ENCODE measurements at regions not wholly inside any gene's neighbourhood (a gene's known extent, or its start where the extent isn't known, plus 50 kb on each side); places are given as distances from the start of the nearest gene placed in this dataset.
A peak's percentile ranks its signal among the peaks of the same experiment; 100 is the strongest.

DNA sequence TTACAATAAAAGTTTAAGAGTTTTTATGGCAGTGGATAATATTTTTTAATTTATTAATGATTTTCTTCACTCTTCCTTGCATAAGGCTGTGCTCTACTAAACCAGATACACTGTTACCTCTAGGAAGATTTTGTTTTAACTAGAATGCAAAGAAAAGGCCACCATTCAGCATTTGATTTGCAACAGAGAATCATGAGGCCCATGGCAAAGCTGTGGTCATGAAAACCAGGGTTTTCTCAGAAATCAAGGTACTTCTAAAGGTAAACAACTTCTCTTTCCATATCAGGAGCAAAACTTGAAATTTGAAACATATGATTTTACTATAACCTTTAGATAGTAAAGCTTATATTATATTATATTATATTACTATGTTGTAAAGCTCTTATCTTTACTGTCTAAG lies 94.4 kb downstream of the FAM76B start:
- Histone ChIP-seq H3K4me3 (no peak overlapping the region), H3K27ac (no peak overlapping the region)

DNA sequence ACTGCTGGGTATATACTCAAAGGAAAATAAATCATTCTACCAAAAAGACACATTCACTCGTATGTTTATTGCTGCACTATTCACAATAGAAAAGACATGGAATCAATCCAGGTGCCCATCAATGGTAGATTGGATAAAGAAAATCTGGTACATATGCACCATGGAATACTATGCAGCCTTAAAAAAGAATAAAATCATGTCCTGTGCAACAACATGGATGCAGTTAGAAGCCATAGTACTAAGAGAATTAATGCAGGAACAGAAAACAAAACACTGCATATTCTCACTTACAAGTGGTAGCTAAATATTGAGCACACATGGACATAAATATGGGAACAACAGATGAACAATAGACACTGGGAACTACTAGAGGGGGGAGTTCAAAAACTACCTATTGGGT lies 96.3 kb downstream of the FAM76B start:
- Histone ChIP-seq H3K27ac (no peak overlapping the region), H3K4me3 (no peak overlapping the region)

DNA sequence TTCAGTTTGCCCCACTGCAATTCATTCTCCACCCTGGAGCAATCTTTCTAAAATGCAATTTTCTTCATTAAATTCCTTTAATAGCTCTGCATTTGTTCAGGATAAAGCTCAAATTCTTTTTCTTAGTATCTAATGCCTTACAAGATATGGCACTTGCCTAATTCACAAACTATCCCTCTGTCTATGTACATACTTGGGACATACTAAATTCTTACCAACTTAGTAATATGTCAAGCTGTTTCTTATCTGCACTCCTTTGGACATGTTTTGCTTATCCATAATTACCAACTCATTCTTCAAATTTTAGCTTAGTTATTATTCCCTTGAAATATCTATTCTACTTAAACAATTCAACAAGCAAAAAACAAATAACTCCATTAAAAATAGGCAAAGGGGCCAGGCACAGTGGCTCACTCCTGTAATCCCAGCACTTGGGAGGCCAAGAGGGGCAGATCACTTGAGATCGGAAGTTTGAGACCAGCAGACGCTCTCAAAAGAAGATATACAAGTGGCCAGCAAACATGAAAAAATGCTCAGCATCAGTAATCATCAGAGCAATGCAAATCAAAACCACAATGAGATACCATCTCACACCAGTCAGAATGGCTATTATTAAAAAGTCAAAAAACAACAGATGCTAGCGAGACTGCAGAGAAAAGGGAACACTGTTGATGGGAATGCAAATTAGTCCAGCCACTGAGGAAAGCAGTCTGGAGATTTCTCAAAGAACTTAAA lies 96.9 kb downstream of the FAM76B start:
- H3K27ac ChIP-seq = no peak overlapping the region
- H3K4me3 ChIP-seq = no peak overlapping the region

DNA sequence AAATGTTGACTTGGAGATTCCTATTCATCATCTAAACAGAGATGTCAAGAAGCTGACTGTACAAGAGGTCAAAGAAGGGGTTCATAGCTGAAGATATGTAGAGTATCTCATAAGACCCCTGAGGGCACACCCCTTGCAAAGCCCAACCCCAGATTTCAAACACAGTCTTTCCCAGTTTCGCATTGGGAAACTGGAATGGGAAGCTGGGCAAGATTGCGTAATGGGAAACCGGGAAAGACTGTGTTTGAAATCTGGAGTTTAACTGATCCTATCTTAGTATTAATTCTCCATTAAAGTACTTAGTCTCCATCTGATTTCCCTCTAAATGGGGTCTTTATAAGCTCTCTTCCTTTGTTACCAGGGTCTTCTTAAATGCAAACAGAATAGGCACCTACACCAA lies 99.5 kb downstream of the FAM76B start:
- Histone ChIP-seq H3K27ac (peak overlapping the region in 3 of 21 experiments; percentile 12 to 68 (median 25)), H3K4me3 (no peak overlapping the region)

DNA sequence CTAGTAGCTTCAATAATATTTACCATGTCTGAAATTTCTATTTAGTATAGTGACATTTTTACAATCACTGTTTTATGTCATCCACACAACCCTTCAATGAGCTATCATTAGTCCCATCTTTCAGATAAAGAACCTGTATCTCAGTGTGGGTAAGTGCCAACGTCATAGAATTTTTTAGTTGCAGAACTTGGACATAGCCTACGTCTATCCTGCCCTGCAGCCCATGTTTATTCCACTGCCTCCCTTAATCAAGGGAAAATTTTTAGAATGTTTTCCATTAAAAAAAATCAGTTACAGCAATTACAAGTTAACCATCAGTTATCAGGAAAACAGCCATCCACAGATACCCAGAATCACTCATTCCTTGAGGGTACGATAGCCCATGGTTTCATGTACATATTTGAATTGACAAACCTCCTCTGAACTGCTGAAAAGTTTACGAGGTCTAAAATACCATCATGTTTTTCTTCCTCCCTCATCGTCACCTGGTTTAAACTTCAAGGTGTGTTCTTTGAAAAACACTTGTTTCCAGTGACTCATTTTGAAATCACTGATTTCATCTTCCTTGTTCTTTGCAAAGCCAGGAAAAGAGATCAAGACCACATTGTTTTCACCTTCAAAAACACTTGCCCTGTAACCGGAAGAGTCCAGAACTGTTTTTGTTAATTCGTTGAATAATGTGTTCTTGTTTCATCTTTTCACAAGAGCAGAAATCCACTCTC lies 100.9 kb downstream of the FAM76B start:
- Histone ChIP-seq H3K27ac (peak overlapping the region in 7 of 21 experiments; percentile 25 to 68 (median 47)), H3K4me3 (no peak overlapping the region)

DNA sequence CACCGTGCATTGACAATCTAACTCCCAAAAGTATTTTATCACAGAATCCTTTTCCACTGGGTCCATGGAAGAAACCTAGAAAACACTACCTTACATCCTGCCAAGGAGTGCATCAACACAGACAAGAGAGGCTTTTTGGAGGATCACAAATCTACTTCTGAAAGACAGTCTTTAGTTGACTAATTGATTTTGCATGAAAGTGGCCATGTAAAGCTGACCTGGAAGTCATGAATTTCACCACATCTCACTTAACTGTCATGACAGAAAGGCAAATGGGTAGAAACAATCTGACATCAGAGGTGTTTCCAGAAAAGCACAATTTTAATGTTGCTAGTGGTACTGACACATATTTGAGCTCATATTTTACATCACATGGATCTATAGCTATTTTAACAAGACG lies 101.6 kb downstream of the FAM76B start:
- H3K27ac ChIP-seq = peak overlapping the region in 5 of 21 experiments; percentile 5 to 68 (median 30)
- no peak overlapping the region for H3K4me3 ChIP-seq

DNA sequence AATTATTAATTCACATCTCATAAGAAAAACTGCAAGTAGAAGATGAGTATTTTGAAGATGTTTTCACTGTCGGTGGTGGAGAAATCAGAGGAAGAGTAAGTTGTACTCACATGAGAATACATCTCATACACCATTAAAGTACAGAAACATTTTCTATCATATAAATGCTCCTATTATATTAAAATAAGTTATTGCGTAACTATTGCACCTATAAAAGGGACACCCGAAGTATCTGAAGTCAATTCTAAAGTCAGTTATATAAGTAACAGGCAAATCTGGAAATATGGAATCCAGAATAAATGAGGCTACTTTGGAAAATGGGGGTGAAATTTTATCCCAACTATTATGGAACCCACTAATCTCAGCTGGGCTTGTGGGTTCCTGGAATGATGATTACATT lies 103.3 kb downstream of the FAM76B start:
- H3K27ac ChIP-seq = no peak overlapping the region
- no peak overlapping the region for H3K4me3 ChIP-seq

DNA sequence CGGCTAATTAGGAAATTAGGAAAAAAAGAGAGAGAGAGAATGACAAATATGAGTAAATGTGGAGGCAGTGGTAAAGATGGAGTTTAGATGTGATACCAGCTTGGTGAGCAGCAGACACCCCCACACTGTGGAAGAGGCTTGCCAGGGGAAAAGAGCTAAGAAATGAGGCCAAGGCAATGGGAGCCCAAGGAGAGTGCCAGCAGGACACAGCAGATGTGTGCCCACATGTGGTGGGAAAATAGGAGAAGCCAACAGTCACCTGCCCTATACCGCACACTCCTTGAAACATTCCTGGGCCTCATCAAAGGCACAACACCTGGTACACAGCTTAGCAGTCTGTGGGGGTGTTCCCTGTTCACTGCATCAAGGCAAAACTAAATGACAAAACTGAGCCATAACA lies 104.9 kb downstream of the FAM76B start:
- H3K4me3 ChIP-seq = no peak overlapping the region
- no peak overlapping the region for H3K27ac ChIP-seq

DNA sequence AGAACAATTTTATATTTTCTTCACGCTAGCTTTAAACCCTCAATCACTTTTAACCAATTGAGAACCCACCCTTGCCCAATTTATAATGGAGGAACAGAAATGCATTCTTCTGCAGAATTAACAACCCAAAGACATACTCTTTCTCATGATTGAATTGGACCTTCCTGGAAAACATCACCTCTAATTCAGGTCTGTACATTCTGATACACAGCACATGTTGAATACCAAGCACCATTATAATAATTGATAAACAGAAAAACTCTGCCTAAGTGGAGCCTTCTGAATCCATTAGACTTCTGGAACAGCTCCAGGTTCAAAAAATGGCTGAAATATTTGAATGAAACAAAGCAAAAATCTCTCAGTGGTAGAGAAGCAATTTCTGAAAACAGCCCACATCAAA lies 105.4 kb downstream of the FAM76B start:
- Histone ChIP-seq H3K27ac (no peak overlapping the region), H3K4me3 (no peak overlapping the region)

DNA sequence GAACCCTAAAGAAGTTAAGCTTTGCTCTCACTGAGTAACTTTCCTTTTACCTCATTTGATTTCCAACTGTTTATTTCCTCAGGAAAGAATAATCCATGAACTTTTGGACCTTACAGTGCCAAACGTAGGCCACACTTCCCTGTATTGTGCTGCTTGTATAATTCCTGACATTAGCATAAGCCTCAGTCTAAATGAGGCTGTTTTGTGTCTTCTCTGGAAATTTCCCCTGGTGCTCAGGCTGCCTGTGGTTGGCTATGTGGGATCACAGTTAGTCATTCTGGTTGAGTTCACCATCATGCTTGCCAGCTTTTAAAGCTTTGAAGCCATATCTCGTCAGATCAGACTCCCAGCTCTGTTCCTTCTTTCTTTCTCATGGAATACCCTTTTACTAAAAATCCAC lies 107.0 kb downstream of the FAM76B start:
- H3K27ac ChIP-seq = peak overlapping the region in 2 of 21 experiments; percentile 14 to 22
- H3K4me3 ChIP-seq = no peak overlapping the region

DNA sequence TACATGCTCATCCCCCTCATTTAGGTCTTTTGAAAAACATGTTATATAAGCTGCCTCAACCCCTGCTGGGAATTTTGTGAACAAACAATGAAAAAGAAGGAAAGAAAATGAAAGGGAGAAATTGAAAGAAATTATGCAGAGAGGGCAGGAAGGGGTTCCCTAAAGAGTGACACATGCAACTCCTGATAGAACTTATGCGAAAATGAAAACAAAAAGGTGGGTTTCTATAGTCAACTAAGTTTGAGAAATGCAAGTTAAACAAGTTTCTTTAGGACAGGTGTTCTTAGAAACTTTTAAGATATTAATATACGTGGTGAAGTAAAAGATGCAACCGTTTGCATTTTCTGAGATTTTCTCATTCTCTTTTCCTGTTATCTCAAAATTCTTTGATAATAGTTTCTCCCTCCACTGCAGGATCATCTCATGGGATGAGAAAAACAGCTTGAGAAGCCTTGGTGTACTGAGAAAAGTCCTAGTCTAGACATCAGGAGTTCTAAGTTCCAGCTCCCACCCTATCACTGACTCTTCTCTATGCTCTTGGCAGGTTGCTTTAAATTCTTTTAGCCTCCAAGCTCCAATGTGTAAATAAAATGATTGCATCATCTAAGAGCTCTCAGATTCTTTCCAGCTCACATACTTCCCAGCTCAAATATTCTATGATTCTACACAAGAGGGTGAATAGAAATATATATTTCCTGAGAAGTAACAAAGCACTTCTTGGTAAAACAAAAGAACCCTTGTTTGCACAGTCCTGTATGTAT lies 109.2 kb downstream of the FAM76B start:
- Histone ChIP-seq H3K27ac (peak overlapping the region in 2 of 21 experiments; percentile 33 to 44), H3K4me3 (no peak overlapping the region)

DNA sequence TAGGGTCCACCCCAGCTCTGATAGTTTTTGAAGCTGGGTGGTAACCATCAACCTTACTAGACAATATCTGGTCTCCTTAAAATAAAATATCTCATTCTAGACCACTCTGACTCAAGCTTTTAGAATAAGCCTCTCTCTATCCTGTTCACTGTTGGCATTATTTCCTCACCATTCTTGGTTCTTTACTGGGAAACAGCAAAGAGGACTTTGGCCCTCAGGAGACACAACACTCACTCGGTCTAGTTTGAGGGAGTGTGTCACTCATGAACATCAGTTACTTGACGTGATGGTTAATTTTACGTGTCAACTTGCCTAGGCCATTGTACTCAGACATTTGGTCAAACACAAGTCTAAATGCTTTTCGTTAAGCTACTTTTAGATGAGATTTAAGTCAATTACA lies 110.6 kb downstream of the FAM76B start:
- H3K27ac ChIP-seq = no peak overlapping the region
- no peak overlapping the region for H3K4me3 ChIP-seq

DNA sequence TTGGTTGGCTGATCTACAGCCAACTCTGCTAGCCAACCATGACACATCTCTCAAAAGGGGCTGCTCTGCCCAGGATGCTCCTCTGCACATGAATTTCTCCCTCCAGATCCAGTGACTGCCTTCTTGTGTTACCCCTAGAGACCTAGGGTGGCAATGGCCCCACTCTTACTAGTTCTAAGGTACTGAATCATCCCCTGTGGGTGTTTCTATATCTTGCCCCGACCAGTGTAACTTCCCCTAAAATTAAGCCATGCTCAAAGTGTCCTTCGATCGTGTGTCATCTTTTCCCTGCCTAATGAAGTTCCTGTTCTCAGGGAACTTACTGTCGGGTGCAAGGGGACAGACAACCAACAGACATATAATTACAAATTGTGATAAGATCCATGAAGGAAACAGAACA lies 113.3 kb downstream of the FAM76B start:
- Histone ChIP-seq H3K27ac (peak overlapping the region in 1 of 21 experiments; percentile 8), H3K4me3 (no peak overlapping the region)

DNA sequence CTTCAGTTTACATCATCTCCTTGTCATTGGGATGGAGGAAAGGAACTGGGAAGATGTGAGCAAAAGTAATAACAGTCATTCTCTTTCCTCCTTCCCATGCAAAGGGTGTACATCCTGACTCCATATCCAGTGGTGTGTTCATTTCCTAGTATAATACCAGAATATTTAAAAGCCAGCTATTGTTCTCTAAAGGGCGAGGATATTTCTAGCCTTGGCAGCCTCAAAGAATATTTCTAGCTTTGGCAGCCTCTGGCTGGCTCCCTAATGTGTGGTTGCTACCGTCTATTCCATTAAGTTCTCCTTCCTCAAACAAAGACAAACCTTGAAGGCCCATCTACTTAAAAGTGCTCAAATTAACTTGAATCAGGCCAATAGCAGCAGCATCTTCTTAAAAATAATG lies 114.0 kb downstream of the FAM76B start:
- H3K27ac ChIP-seq = no peak overlapping the region

DNA sequence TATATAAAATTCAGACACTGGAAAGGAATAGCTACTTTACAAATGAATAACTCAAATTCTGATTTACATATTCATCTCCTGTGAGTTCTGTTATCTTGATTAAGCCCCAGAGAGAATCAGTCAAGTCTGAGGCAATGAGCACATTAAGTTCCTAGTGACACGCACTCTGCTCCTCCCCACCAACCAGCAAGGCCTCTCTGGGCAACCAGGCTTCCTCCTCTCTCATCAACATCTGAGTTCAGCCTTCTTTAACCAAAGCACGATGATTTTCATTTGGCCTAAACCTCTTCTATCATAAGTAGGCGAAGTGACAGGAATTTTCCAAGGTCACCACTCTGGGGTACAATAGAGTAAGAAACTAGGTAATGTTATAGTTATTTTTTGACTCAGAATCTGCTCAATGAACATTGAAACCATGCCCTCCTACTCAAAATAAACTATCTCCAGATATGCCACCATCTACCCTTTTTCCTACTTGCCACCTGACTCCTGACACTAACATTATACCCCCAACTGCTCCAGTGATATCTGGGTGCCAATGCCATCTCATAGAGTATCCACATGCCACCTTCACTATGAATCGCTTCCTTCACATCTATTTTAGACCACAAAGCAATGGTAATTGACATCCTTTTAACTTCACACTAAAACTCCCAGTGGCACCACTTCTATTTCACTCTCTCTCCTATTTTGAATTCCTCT lies 114.8 kb downstream of the FAM76B start:
- peak overlapping the region in 1 of 21 experiments; percentile 21 for H3K27ac ChIP-seq
- no peak overlapping the region for H3K4me3 ChIP-seq

More for the DNA sequence above, 114.0 kb downstream of the FAM76B start:
- H3K4me3 ChIP-seq = no peak overlapping the region

DNA sequence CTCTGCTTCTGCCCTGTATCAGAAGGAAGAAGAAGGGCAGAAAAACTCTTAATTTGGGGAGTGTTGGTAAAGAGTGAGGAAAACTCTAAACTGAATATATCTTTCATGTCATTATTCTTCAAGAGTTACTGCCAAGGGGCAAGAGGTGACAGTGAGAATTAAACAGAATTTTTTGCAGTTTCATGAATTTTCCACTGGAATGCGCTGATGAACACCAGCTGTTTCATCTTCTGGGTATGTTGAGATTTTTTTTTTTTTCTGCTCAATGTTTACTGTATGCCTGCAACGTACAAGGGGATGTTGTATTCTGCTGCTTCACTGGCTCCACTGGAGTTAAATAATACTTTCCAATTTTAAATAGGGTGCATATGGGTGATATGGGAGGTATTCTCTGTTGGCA lies 117.8 kb downstream of the FAM76B start:
- peak overlapping the region in 1 of 21 experiments; percentile 22 for H3K27ac ChIP-seq
- H3K4me3 ChIP-seq = no peak overlapping the region

DNA sequence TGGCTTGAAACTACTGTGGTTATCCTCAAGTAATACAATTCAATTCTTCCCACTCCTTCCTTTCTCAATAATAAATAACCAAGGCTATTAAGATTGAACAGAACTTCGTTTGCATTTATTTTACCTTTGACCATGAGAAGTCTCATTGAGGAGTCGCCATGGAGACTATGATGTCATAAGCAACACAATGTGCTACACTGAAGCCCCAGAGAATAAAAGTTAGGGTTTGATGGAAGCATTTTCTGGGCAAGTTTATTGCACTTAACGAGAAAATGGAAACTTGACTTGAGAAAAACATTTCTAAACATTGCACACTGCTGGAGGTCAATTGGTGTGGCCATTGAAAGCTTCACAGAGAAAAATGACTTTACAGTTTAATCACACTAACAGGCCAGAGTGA lies 121.5 kb downstream of the FAM76B start:
- Histone ChIP-seq H3K4me3 (no peak overlapping the region), H3K27ac (no peak overlapping the region)

DNA sequence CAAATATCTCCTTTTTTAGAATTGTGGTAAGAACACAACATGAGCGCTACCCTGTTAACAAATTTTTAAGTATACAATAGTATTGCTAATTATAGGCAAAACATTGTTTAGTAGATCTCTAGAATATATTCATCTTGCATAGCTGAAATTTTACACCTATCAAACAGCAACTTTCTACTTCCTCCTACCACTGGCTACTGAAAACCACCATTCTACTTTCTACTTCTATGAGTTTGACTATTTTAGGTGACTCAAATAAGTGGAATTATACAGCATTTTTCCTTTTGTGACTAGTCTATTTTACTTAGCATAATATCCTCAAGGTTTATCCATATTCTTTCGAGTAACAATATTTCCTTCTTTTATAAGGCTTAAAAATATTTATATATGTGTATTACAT lies 128.4 kb downstream of the FAM76B start:
- no peak overlapping the region for H3K27ac ChIP-seq

DNA sequence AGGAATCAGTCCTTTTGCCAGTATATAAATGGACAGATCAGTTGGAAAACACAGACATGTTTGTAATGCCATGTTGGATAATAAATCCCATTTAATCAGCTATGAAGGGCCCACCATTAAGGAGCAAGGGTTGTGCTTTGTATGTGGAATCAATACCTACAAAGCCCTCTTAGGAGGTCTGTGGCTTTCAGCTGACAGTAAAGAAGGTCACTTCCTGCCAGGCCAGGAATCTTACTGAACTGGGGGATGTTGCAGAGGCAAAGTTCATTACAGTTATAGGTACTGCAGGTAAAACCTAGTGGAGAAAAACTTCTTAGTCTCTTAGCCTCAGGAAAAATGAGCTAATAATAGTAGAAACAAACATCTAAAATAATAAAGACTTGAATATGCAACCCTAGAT lies 129.5 kb downstream of the FAM76B start:
- H3K4me3 ChIP-seq = no peak overlapping the region

More for the DNA sequence above, 128.4 kb downstream of the FAM76B start:
- no peak overlapping the region for H3K4me3 ChIP-seq

DNA sequence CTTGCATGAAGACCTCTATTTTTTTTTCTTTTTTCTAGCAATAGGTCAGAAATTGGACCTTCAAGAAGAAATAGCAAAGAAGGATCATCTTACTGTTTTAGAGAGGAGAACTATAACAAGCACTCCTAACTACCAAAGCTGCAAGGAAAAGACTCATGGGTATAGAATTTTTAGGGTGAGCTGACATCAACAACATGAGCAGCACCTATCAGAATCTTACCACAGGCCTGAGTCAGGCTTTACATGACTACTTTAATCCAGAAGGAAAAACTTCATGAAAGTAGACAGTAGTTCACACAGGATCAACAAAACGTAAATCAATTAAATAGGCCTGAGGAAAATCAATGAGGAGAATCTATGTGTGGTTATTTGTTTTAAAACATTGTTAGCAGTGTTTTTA lies 130.5 kb downstream of the FAM76B start:
- no peak overlapping the region for H3K27ac ChIP-seq
- no peak overlapping the region for H3K4me3 ChIP-seq

More for the DNA sequence above, 129.5 kb downstream of the FAM76B start:
- no peak overlapping the region for H3K27ac ChIP-seq
